NCI-H460 (cell line): ENCODE measurements at regions not wholly inside any gene's neighbourhood (a gene's known extent, or its start where the extent isn't known, plus 50 kb on each side); places are given as distances from the start of the nearest gene placed in this dataset.
"Not testable (repeated sequence)": the region's sequence is repeated elsewhere in the genome, so short reads cannot be mapped to it uniquely, and the experiment has no call there.

Source experiments
- DNase-seq: peaks from one replicate; pipeline ENCODE4 v3.0.0-alpha.2; 2016; ENCODE audit warnings: low read depth; ENCODE audit errors: extremely low read depth

DNA sequence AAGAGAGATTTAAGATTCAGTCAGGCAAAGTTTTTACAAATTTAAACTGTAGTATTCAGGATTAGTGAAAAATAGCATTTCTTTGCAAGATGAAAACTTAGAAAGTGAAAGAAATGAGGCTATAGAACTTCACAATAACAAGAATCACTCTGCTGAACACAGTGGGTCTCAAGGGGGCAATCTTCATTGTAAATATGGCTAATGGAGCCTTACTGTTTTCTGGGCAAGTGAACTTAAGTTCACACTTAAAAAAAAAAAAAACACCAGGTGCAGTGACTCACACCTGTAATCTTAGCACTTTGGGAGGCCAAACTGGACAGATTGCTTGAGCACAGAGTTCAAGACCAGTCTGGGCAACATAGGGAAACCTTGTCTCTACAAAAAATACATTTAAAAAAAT, 175.9 kb upstream of the SNX2 start:
- DNase-seq, result no peak

DNA sequence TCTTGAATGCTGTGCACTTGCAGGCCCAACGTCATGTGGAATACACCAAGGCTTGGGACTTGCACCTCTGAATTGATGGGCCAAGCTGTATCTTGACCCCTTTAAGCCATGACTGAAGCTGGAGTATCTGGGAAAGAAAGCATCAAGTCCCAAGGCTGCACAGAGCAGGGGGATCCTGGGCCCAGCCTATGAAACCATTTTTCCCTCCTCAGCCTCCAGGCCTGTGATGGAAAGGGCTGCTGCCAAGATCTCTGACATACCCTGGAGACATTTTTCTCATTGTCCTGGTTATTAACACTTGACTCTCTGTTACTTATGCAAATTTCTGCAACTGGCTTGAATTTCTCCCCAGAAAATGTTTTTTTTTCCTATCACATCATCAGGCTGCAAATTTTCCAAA, 174.0 kb upstream of the SNX2 start:
- DNase-seq, result no peak

DNA sequence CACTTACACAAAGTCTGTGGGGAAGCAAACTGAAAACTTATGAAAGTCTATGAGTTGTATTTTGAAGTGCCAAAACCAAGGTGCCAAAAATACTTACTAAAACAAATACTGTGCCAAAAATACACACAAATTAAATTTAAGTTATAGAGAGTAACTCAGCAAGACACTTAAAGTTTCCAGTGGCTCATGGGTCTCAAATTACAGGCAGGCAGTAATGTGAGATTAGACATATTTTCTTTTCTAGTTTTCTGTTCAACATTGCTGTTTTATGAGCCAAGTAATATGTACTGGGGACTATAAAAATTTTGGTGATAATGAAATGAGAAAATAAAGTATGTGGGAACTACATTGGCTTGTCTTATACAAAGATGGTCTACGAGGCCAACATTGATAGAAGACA, 172.2 kb upstream of the SNX2 start:
- DNase-seq, result no peak

DNA sequence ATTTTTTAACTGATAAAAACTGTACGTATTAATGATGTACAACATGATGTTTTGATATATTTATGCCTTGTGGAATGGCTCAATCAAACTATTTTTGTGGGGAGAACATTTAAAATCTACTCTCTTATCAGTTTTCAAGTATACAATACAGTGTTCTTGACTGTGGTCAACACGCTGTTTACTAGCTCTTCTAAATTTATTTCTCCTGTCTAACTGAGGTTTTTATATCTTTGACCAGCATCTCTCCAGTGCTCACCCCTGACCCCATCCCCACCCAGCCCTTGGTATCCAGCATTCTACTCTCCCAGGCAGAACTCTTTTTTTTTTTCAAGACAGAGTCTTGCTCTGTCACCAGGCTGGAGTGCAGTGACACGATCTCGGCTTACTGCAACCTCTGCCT, 169.6 kb upstream of the SNX2 start:
- DNase-seq, result no peak

DNA sequence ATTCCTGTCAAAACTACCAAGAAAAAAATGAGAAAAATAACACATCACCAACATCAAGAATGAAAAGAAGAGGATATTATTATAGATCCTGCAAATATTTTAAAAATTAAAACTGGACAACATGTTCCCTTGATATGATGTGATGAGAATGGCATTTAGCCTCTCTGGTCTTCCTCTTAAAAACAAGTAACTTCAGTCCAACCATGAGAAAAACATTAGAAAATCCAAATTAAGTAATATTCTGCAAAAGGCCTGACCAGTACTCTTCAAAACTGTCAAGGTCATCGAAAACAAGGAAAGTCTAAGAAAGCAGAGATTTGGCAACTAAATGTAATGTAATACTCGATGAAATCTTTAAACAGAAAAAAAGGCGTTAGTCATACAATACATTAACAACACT, 167.1 kb upstream of the SNX2 start:
- DNase-seq, result no peak

DNA sequence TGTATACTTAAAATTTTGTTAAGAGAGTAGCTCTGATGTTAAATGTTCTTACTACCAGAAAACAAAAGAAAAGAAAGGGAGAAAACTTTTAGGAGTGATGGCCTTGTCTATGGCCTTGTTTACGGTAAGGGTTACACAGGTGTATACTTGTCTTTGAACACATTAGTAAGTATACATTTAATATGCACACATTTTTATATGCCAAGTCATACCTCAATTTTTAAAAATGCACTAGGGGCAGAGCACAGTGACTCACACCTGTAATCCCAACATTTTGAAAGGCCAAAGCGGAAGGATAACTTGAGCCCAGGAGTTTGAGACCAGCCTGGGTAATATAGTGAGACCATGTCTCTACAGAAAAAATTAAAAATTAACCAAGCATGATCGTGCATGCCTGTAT, 166.7 kb upstream of the SNX2 start:
- no peak for DNase-seq

DNA sequence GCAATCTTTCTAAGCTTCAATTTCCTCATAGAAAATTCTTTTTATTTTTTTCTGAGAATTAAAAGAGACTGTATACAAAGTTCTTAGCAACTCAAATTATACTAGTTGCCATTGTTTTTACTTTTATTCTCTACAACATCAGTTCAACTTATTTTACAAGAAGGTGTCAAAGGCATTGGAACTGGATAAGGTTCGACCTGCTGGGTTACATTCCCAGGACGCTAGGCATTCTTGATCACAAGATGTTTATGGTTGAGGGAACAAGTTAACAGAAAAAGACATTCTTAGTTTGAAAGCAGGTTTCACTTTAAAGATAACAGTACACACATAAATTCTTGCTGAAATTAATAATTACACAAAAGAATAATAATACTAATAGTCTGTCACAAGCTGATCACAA, 163.5 kb upstream of the SNX2 start:
- DNase-seq, result no peak

DNA sequence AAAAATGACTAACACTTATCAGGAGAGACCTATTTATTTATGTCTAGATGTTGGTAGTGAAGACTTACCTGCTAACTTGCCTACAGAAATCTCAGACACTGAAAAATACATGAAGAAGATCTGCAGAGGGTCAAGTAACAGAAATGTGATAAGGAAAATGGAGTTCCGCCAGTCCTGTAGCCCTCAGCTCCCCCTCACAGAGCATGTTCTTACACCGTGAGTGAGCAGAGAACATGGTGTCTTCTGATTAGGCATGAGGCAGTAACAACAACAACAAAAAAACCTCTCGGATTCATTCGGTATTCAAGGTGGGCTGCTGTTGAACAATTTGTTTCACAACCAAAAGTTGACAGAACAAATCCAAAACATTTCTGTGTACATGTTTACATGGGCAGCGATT, 162.0 kb upstream of the SNX2 start:
- no peak for DNase-seq

DNA sequence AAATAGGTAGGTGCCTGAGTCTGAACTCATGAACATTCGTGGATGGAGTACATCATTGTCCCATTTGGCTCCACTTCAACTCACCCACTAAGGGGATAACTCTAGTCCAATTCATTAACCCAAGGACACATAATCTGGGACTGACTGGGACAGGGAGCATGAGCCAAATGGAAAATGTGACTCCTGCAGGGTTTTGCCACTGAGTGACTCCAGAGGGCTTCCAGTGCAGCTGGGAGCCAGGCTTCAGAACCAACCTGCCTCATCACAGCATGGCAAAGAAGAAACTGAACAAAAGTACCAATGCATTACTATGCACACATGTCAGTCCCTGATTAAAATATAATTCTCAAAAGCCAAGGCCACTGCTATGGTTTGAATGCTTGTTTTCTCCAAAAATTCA, 159.7 kb upstream of the SNX2 start:
- DNase-seq, result no peak

DNA sequence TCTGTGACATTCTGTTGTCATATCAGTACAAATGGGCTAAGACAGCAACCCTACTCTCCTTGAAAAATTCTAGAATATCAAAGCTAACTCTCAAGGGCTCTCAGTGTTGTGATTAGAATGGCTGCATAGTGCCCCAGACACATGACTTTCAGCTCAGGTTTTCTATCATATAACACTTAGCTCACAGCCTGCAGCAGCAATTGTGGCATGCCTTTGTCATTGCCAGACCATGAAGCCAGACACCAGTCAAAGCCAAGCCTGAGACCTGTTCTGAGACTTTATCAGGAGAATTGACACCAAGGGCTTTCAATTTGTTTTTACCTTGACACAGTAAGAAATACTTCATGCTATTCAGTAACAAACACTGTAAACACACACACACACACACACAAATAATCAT, 159.0 kb upstream of the SNX2 start:
- no peak for DNase-seq

DNA sequence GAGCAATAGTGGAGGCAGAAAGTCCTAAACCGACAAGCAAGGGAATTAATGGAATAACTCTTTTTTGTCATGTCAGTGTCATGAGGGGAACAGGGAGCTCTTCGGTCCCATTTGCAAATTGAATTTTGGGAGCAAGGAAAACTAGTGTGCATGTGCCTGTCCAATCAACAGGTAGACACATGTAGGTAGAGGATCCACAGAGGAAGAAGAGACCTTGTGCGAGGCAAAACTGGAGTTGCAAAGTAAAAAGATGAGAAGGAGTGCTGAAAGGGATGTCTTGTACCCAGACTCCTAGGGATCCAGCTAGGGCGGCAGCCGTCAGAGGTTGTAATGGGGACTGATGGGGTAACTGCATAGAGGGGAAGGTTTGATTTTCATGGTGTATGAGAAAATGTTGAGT, 156.8 kb upstream of the SNX2 start:
- not testable (repeated sequence) for DNase-seq

DNA sequence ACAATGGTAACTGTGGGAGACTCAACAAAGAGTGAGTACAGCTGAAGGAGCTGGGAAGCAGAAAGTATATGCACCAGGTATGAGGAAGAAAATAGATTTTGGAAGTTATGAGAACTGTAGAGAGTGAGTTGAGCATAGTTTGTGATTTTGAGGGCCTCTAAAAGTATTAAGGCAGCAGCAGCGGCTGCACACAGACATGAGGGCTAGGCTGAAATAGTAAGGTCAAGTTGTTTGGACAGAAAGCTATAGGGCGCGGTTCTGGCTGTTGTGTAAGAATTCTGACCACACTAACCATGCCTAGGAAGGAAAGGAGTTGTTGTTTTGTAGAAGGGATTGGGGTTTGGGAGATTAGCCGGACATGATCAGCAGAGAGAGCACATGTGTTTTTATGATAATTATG, 154.1 kb upstream of the SNX2 start:
- DNase-seq, result not testable (repeated sequence)

DNA sequence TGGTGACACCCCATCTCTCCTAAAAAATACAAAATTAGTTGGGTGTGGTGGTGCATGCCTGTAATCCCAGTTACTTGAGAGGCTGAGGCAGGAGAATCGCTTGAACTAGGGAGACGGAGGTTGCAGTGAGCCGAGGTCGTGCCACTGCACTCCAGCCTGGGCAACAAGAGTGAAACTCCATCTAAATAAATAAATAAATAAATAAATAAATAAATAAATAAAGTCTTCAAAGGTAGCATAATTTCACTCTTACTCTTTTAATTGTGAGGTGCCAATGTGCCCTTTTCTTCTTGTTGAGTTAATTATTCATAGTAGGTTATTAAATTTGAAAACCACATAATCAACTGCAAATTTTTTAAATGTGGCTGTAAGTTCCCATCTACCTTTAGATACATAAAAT, 146.2 kb upstream of the SNX2 start:
- not testable (repeated sequence) for DNase-seq

DNA sequence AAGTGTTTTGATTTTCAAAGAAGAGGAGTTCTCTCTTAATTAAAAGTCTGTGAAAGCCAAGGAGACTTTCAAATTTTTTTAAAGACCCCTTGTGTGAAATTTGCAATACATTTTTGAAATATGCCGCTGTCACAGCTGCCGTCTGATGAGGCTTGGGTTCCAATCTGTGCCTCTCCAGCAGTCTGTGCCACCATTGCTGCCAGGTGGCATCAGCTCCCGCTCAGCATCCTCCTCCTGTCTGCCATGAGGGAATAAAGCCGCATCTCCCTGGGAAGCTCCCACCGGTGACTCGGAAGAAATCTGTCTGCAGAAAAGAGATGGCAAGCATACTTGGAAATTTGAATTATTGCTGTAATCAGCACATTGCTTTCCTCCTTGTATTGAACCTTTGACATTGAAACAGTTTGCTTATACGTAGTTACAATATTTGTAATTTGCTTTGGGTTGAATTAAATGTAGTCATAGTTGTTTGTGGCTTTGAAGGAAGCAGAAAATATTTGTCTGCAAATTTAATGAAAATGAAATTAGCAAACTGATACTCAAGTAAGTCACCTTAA, 145.7 kb upstream of the SNX2 start:
- no peak for DNase-seq

DNA sequence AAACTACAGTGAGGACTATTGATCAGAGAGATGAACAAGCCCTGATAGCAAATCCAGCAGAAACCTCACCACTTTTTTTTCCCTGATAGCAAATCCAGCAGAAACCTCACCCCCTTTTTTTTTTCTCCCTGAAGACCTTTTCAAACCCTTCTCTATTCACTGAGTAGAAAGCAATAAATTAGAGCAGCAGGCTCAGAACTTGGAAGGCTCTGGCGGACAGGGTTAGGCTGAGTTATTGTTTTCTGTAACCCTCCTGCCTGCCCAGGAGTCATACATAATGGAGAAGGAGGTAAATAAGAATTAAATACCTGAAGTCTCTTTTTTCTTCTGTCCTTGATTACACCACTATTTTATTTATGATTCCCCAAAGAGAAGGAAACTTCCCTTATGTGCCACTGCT, 136.3 kb upstream of the SNX2 start:
- no peak for DNase-seq

DNA sequence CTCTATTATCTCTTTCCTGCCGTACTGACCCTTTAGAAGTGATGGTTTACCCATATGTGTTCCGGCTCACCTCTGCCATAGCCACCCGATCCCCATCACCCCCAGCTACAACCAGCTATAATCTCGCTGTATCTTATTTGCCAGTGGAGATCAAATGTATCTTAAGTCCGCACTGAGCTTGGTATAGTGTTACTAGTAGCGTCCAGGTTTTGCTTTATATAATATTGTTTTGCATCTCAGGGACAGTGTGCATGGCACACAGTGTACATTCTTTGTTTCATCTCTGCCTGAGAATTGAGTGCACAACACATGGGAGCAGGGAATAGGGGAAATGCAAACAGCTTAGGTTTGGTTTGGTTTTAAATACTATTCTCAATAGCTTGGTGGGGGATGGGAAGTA, 135.8 kb upstream of the SNX2 start:
- no peak for DNase-seq

DNA sequence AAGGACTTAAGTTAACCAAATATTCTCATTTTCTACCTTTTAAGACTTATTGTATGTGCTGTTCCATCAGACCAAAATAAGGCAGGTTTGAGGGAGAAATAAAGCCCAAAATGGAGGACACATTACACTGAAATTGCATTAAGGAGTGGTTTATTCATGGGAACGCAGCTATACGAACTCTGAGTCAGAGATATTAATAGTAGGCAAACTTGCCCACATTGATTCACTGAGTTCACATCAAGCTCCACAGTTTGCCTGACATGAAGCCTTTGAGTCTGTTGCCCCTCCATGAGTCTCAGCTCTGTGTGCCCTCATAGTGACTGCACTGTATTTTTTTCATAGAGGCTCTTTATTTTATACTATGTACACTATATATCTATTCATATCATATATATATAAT, 135.0 kb upstream of the SNX2 start:
- DNase-seq, result no peak

DNA sequence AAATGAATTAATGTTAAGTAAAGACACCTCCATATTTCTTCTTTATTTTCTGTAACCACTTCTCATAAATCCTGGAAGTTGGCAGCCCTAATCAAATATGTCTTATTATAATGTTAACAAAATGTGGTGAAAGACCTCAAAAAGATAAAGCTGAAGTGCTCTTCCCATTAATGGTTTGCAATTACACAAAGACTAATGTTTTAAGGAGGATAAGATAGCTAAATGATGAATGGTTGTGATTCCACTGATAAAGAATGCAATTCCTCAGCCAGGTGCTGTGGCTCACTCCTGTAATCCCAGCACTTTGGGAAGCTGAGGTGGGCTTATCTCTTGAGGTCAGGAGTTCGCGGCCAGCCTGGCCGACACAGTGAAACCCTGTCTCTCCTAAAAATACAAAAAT, 125.8 kb upstream of the SNX2 start:
- no peak for DNase-seq

DNA sequence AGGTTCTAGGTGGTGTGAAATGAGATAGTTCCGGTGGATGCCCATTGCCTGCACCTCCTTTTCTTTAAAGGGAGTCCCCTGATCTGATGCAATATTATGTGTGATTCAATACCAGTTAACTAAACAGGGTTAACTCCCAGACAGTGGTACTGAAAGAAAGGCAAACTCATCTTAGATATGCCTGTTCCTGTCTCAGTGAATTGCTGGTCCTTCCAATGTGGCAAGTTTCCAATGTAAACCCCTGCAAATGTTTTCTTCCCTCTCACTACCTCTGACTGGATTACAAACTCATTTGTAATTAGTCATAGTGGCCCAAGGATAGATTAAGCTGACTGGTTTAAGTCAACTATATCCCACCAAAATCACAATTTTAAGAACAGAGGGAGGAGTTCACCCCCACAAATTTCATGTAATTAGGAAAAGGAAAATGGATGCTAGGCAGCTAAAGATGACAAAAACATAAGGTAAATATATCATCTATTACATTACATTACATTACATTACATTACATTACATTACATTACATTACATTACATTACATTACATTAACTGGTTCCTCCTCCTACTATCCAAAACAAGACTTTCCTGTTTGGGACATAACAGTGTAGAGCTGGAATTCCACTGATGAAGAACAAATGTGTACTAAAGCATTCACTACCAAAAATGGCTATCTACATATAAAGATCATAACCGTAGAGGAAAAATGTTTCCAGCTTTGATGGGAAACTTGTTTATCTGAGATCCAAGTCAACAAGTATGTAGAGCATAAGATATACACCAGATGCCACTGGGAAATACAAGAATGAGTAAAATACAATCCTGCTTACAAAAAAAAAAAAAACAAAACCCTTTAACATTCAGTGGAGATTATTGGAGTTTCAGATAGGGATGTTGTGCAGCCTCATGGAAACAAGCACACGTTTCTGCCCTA, 121.5 kb upstream of the SNX2 start:
- DNase-seq, result no peak

DNA sequence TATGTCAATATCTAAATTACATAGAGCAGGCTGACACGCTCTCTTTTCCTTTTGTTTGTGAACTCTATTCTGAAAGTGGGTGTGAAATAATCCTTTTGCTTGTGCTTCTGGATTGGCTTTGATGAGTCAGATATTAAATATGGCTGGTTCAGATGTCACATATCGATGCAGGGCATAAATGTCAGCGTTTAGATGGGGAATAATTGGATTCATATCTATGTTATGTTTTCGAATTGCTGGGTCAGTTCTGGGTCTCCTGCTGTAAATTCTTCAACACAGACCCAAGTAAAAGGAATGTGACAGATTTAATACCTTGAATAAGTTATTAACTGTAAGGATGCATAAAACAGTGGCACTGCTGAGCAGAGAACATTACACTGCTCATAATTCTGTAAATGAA, 118.7 kb upstream of the SNX2 start:
- no peak for DNase-seq

DNA sequence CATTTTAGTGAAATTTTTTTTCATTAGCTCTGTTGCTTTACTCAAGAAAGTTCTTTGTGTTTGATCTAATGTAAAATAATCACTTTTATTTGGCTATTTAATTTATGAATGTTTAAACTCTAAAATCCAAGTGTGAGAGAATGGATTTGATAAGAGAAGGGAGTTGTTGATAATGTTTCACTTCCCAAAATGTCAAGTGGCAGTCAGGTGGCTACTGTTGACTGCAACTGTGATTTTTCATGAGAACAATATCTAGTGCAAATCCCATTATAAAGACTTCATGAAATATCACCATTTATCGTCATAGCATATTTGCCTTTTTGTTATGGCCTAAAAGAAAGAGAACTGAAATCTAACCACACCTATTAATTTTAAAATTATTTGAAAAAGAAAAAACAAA, 118.3 kb upstream of the SNX2 start:
- DNase-seq, result no peak

DNA sequence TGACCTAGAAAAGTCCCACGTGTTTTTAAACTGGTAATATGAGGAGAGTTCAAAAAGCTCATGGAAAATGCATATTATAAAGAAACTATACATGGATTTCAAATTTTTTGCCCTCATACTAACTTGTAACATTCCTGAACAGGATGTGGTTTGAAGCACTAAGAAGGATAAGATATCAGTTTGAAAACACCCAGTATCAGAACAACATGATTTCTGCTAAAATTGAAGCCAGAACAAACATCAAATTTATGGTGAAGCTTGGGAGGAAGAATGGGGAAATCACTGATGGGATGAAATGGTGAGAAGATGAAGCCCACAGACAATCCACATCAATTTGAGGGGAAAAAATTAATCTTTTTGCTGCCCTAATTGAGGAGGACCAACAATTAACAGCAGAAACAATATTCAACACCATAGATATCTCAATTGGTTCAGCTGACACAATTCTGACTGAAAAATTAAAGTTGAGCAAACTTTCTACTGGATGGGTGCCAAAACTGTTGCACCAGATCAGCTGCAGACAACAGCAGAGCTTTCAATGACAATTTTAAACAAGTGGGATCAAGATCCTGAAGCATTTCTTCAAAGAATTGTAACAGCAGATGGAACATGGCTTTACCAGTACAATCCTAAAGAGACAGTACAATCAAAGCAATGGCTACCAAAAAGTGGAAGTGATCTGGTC, 113.2 kb upstream of the SNX2 start:
- DNase-seq, result no peak
